ENCODE measurements at regions not wholly inside any gene's neighbourhood (a gene's known extent, or its start where the extent isn't known, plus 50 kb on each side); places are given as distances from the start of the nearest gene placed in this dataset.

- TF ChIP-seq CTCF (IDR thresholded peaks at IDR 0.05 in 2 of 3, conservative IDR thresholded peaks at IDR 0.05 in 1 of 3; ENCODE audit: borderline replicate concordance in 1 of 3, insufficient read depth in 1 of 3, low read depth in 2 of 3, low read length in 2 of 3): no peak
- no peak for TF ChIP-seq EZH2phosphoT487 (IDR thresholded peaks at IDR 0.05; ENCODE audit: borderline replicate concordance)
- TF ChIP-seq ZFX (IDR thresholded peaks at IDR 0.05): no peak
- TF ChIP-seq EZH2 (IDR thresholded peaks at IDR 0.05): no peak
- TF ChIP-seq ELF1 (IDR thresholded peaks at IDR 0.05; ENCODE audit: borderline replicate concordance, low read depth): no peak
Observed at GRCh38 chr5:131023498-131023865, 141.6 kb downstream of the HINT1 start.

Data from HCT116 (cell line).